OCI-LY1 (cell line): ENCODE measurements at regions not wholly inside any gene's neighbourhood (a gene's known extent, or its start where the extent isn't known, plus 50 kb on each side); places are given as distances from the start of the nearest gene placed in this dataset.

Experiments used
- H2AFZ ChIP-seq: fragments of 200-600 bp; sonication (generic), shearing (Covaris generic); 2 replicates; pipeline ENCODE4 v1.6.0; 2014; ENCODE audit warnings: antibody characterized with exemption, mild to moderate bottlenecking, low read length
- H3F3A ChIP-seq: fragments of 200-600 bp; sonication (generic), shearing (Covaris generic); 2 replicates; pipeline ENCODE4 v1.6.0; 2014; ENCODE audit warnings: mild to moderate bottlenecking, antibody characterized with exemption, low read length, moderate library complexity; ENCODE audit not compliant: insufficient read depth
- H3K27ac ChIP-seq: fragments of 200-600 bp; sonication (generic); 2 replicates; pipeline ENCODE4 v1.5.1; 2014; ENCODE audit warnings: low read length, mixed run types, mild to moderate bottlenecking, low read depth; ENCODE audit not compliant: poor library complexity, severe bottlenecking
- H3K27me3 ChIP-seq: fragments of 200-600 bp; sonication (generic); 2 replicates; pipeline ENCODE4 v1.6.0; 2014; ENCODE audit warnings: antibody characterized with exemption, mild to moderate bottlenecking, low read length, moderate library complexity; ENCODE audit not compliant: insufficient read depth
- H3K36me3 ChIP-seq: fragments of 200-600 bp; sonication (generic); 2 replicates; pipeline ENCODE4 v1.6.1; 2014; ENCODE audit warnings: mild to moderate bottlenecking, antibody characterized with exemption, low read length, moderate library complexity, mixed read lengths; ENCODE audit not compliant: insufficient read depth
- H3K4me1 ChIP-seq: fragments of 200-600 bp; sonication (generic); 2 replicates; pipeline ENCODE4 v1.5.1; 2014; ENCODE audit warnings: mild to moderate bottlenecking, low read length, moderate library complexity; ENCODE audit not compliant: insufficient read depth, severe bottlenecking
- H3K4me2 ChIP-seq: fragments of 200-600 bp; sonication (generic), shearing (Covaris generic); 2 replicates; pipeline ENCODE4 v1.6.1; 2014; ENCODE audit warnings: low read length
- H3K4me3 ChIP-seq: fragments of 200-600 bp; sonication (generic); 2 replicates; pipeline ENCODE4 v1.5.1; 2014; ENCODE audit warnings: low read length, low read depth, mild to moderate bottlenecking, mixed read lengths; ENCODE audit not compliant: poor library complexity, severe bottlenecking
- H3K79me2 ChIP-seq: fragments of 200-600 bp; shearing (Covaris generic); 2 replicates; pipeline ENCODE4 v1.6.1; 2016; ENCODE audit warnings: mixed run types, low read length, mixed read lengths; ENCODE audit not compliant: insufficient read depth
- H3K9ac ChIP-seq: fragments of 200-600 bp; sonication (generic), shearing (Covaris generic); 2 replicates; pipeline ENCODE4 v1.6.1; 2014; ENCODE audit warnings: mild to moderate bottlenecking, low read length, mixed read lengths
- H3K9me2 ChIP-seq: fragments of 200-600 bp; sonication (generic), shearing (Covaris generic); 2 replicates; pipeline ENCODE4 v1.6.1; 2014; ENCODE audit warnings: low read depth, mild to moderate bottlenecking, low read length, mixed read lengths
- H3K9me3 ChIP-seq: fragments of 200-600 bp; shearing (Covaris generic); 2 replicates; pipeline ENCODE4 v1.6.1; 2014; ENCODE audit warnings: low read length, mixed read lengths
- H4K20me1 ChIP-seq: fragments of 200-600 bp; sonication (generic), shearing (Covaris generic); 2 replicates; pipeline ENCODE4 v1.6.0; 2016; ENCODE audit warnings: mild to moderate bottlenecking, low read length; ENCODE audit not compliant: insufficient read depth
- EZH2 ChIP-seq: fragments of 200-600 bp; sonication (generic), shearing (Covaris generic); IDR thresholded peaks from 2 replicates; pipeline ENCODE4 v1.8.0; 2017; ENCODE audit warnings: borderline replicate concordance, mixed run types, mild to moderate bottlenecking, antibody characterized with exemption, low read length, moderate library complexity, mixed read lengths
- TF ChIP-seq, protein P1 (sequence below): fragments of 200-600 bp; sonication (generic), shearing (Covaris generic); IDR thresholded peaks from 2 replicates; pipeline ENCODE4 v1.5.1; 2017; ENCODE audit warnings: mild to moderate bottlenecking, antibody characterized with exemption, low read length, moderate library complexity, mixed read lengths

- TF ChIP-seq, protein P1, sequence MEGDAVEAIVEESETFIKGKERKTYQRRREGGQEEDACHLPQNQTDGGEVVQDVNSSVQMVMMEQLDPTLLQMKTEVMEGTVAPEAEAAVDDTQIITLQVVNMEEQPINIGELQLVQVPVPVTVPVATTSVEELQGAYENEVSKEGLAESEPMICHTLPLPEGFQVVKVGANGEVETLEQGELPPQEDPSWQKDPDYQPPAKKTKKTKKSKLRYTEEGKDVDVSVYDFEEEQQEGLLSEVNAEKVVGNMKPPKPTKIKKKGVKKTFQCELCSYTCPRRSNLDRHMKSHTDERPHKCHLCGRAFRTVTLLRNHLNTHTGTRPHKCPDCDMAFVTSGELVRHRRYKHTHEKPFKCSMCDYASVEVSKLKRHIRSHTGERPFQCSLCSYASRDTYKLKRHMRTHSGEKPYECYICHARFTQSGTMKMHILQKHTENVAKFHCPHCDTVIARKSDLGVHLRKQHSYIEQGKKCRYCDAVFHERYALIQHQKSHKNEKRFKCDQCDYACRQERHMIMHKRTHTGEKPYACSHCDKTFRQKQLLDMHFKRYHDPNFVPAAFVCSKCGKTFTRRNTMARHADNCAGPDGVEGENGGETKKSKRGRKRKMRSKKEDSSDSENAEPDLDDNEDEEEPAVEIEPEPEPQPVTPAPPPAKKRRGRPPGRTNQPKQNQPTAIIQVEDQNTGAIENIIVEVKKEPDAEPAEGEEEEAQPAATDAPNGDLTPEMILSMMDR = peak; percentile 23; the same call in 1 of the 2 replicates
- TF ChIP-seq EZH2 = no peak
- H2AFZ ChIP-seq = no peak overlapping the region
- no peak overlapping the region for H3K4me2 ChIP-seq
- no peaks in the 10 kb centered on the region for H3K4me1 ChIP-seq
- no peaks in the 10 kb centered on the region for H3K9me3 ChIP-seq
- no peaks in the 10 kb centered on the region for H4K20me1 ChIP-seq
- H3K27ac ChIP-seq = no peak overlapping the region
- H3K9ac ChIP-seq = no peak overlapping the region
- H3F3A ChIP-seq = no peaks in the 10 kb centered on the region
- no peaks in the 10 kb centered on the region for H3K36me3 ChIP-seq
- H3K79me2 ChIP-seq = no peaks in the 10 kb centered on the region
- no peaks in the 10 kb centered on the region for H3K27me3 ChIP-seq
- no peaks in the 10 kb centered on the region for H3K9me2 ChIP-seq
- no peak overlapping the region for H3K4me3 ChIP-seq
Observed at GRCh38 chr13:31538067-31539042, 201.0 kb upstream of the RXFP2 start.

- Histone ChIP-seq H3K27me3 (no peaks in the 10 kb centered on the region), H3K9me2 (no peaks in the 10 kb centered on the region), H3K9ac (no peak overlapping the region), H3K36me3 (no peaks in the 10 kb centered on the region), H3F3A (no peaks in the 10 kb centered on the region), H3K4me1 (no peaks in the 10 kb centered on the region), H3K79me2 (no peaks in the 10 kb centered on the region), H2AFZ (no peak overlapping the region), H3K9me3 (no peaks in the 10 kb centered on the region), H3K27ac (no peak overlapping the region), H3K4me2 (no peak overlapping the region), H4K20me1 (no peaks in the 10 kb centered on the region), H3K4me3 (no peak overlapping the region)
- TF ChIP-seq EZH2 = no peak
- TF ChIP-seq, protein P1 = no peak
Observed at GRCh38 chr13:31540281-31540680, 199.0 kb upstream of the RXFP2 start.

DNA sequence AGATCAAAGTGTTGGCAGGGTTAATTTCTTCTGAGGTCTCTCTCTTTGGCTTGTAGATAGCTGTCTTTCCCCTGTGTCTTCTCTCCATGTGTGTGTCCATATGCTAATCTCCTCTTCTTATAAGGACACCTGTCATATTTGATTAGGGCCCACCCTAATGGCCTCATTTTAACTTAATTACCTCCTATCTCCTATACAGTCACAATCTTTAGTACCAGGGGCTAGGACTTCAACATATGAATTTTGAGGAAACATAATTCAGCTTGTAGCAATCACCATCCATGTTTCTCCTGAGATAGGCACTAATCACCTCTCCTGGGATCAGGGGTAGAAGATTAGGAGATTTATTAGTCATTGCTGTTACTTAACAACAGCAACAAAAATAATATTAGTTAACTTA lies 196.1 kb upstream of the RXFP2 start:
- H3K9ac ChIP-seq = no peak overlapping the region
- no peaks in the 10 kb centered on the region for H4K20me1 ChIP-seq
- no peaks in the 10 kb centered on the region for H3K36me3 ChIP-seq
- no peaks in the 10 kb centered on the region for H3K4me1 ChIP-seq
- no peak overlapping the region for H3K4me2 ChIP-seq
- H3K79me2 ChIP-seq = no peaks in the 10 kb centered on the region
- H3K9me2 ChIP-seq = no peaks in the 10 kb centered on the region
- H3K9me3 ChIP-seq = no peaks in the 10 kb centered on the region
- no peaks in the 10 kb centered on the region for H3F3A ChIP-seq
- H2AFZ ChIP-seq = no peak overlapping the region
- no peaks in the 10 kb centered on the region for H3K27me3 ChIP-seq
- TF ChIP-seq EZH2 = no peak
- TF ChIP-seq, protein P1 = no peak
- no peak overlapping the region for H3K4me3 ChIP-seq
- no peak overlapping the region for H3K27ac ChIP-seq
